Stomach (tissue), 4 donors: ENCODE measurements at regions not wholly inside any gene's neighbourhood (a gene's known extent, or its start where the extent isn't known, plus 50 kb on each side); places are given as distances from the start of the nearest gene placed in this dataset.

Experiments
- EP300 ChIP-seq: sonication (generic); formaldehyde crosslinking; IDR thresholded peaks from one replicate; pipeline ENCODE4 v1.6.1; 2017; ENCODE audit warnings: antibody characterized with exemption
- POLR2A ChIP-seq, 4 donors: fragments of 450-650 bp; IDR thresholded peaks; one replicate each; pipeline ENCODE4 v1.6.1; 2016; ENCODE audit warnings: antibody characterized with exemption in 4 of 4, control low read depth in 2 of 4, mild to moderate bottlenecking in 1 of 4, moderate library complexity in 1 of 4
- TF ChIP-seq, protein P1 (sequence below), 7 experiments: fragments of 450-650 bp in 4 of 7; fragments of 200-600 bp in 3 of 7; sonication (generic) in 3 of 7; IDR thresholded peaks; one replicate each; pipeline ENCODE4 v1.5.1; 2016 to 2019; ENCODE audit warnings: antibody characterized with exemption in 7 of 7, control low read depth in 2 of 7, mild to moderate bottlenecking in 1 of 7

DNA sequence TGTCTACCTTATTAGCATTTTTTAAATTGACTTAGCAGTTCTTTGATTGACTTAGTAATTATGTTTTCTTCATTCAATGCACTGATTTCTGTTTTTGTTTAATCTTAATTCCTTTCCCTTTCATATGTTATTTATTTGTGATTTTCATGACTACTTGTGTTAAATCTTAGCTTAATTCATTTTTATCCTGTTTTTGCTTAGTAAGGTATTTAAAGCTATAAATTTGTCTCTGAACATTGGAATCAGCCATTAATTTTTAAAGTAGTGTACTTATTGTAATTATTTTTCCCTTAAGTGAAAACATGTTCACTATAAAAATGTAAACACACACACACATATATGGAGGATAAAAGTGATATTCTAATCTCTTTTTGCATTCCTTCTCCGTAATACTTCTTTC, 109.1 kb upstream of the DIPK2B start:
- TF ChIP-seq, protein P1, sequence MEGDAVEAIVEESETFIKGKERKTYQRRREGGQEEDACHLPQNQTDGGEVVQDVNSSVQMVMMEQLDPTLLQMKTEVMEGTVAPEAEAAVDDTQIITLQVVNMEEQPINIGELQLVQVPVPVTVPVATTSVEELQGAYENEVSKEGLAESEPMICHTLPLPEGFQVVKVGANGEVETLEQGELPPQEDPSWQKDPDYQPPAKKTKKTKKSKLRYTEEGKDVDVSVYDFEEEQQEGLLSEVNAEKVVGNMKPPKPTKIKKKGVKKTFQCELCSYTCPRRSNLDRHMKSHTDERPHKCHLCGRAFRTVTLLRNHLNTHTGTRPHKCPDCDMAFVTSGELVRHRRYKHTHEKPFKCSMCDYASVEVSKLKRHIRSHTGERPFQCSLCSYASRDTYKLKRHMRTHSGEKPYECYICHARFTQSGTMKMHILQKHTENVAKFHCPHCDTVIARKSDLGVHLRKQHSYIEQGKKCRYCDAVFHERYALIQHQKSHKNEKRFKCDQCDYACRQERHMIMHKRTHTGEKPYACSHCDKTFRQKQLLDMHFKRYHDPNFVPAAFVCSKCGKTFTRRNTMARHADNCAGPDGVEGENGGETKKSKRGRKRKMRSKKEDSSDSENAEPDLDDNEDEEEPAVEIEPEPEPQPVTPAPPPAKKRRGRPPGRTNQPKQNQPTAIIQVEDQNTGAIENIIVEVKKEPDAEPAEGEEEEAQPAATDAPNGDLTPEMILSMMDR (IDR thresholded peaks at IDR 0.05), result no peak
- no peak for TF ChIP-seq POLR2A (IDR thresholded peaks at IDR 0.05)
- no peak for TF ChIP-seq EP300
